CD4-positive, alpha-beta T cell (primary cell): ENCODE measurements at regions not wholly inside any gene's neighbourhood (a gene's known extent, or its start where the extent isn't known, plus 50 kb on each side); places are given as distances from the start of the nearest gene placed in this dataset.

Experiments used
- ATAC-seq: fragments of 200-7000 bp; cut with Tn5 transposase; one replicate; pipeline ENCODE4 v1.10.0; 2022; ENCODE audit warnings: mild to moderate bottlenecking; ENCODE audit not compliant: poor library complexity
- CTCF ChIA-PET: fragments of 350-600 bp; sonication (Branson Sonifier 250); formaldehyde crosslinking; loops from one replicate; lab custom pipeline; 2021; ENCODE audit warnings: antibody characterized with exemption, inconsistent platforms; lab: Charles Lee
- POLR2A ChIA-PET: fragments of 350-600 bp; sonication (Branson Sonifier 250); formaldehyde crosslinking; loops from one replicate; lab custom pipeline; 2021; ENCODE audit warnings: antibody characterized with exemption, inconsistent platforms; lab: Charles Lee
- DNase-seq, 14 experiments: peaks; one replicate each; pipeline ENCODE4 v3.0.0-alpha.2; 2013 to 2020; ENCODE audit warnings: mixed read lengths in 2 of 14
- H3K27ac ChIP-seq, 2 donors: one replicate each; pipeline versions ENCODE4 v1.5.1 to v1.7.0; 2013; ENCODE audit warnings: low read length in 2 of 2, low read depth in 1 of 2, mild to moderate bottlenecking in 1 of 2
- H3K27me3 ChIP-seq, 2 experiments: 1 replicate in 1 of 2; 2 replicates in 1 of 2; pipeline versions ENCODE4 v1.6.1 to v1.7.0; 2013; ENCODE audit warnings: low read length in 2 of 2, control low read depth in 1 of 2, mild to moderate bottlenecking in 1 of 2, moderate library complexity in 1 of 2; ENCODE audit not compliant: insufficient read depth in 2 of 2, control insufficient read depth in 1 of 2
- H3K36me3 ChIP-seq: one replicate; pipeline ENCODE4 v1.6.1; 2013; ENCODE audit warnings: low read length, control low read depth; ENCODE audit not compliant: insufficient read depth
- H3K4me1 ChIP-seq: one replicate; pipeline ENCODE4 v1.6.1; 2013; ENCODE audit warnings: low read length, control low read depth; ENCODE audit not compliant: insufficient read depth
- H3K4me3 ChIP-seq: one replicate; pipeline ENCODE4 v1.5.1; 2013; ENCODE audit warnings: mild to moderate bottlenecking, low read length, moderate library complexity
- H3K9me3 ChIP-seq, 2 experiments: 1 replicate in 1 of 2; 2 replicates in 1 of 2; pipeline versions ENCODE4 v1.6.1 to v1.7.0; 2013; ENCODE audit warnings: low read length in 2 of 2, mild to moderate bottlenecking in 2 of 2, control low read depth in 1 of 2, moderate library complexity in 1 of 2; ENCODE audit not compliant: control insufficient read depth in 1 of 2, insufficient read depth in 1 of 2
- H3K27ac Mint-ChIP-seq: one replicate; pipeline ENCODE4 v1.8.0; 2020; ENCODE audit warnings: mixed read lengths
- H3K27me3 Mint-ChIP-seq: one replicate; pipeline ENCODE4 v1.8.0; 2021; ENCODE audit warnings: mixed read lengths
- H3K36me3 Mint-ChIP-seq: one replicate; pipeline ENCODE4 v1.8.0; 2021; ENCODE audit warnings: low read depth, mixed read lengths
- H3K4me1 Mint-ChIP-seq: one replicate; pipeline ENCODE4 v1.8.0; 2021; ENCODE audit warnings: low read depth, mixed read lengths
- H3K4me3 Mint-ChIP-seq: one replicate; pipeline ENCODE4 v1.8.0; 2020; ENCODE audit warnings: mild to moderate bottlenecking, mixed read lengths
- H3K9me3 Mint-ChIP-seq: one replicate; pipeline ENCODE4 v1.8.0; 2020; ENCODE audit warnings: mixed read lengths
- intact Hi-C, 2 experiments: fragments of 100-400 bp; cut with DNase I in 1 of 2; cut with micrococcal nuclease in 1 of 2; formaldehyde crosslinking; loops; one replicate each; pipeline versions ENCODE4 v1.15.1 to v1.9.0; 2023 to 2025; cut with DNase I, micrococcal nuclease
- TF ChIP-seq, protein P1 (sequence below): fragments of 200-600 bp; IDR thresholded peaks from one replicate; pipeline ENCODE4 v1.8.0; 2022; ENCODE audit warnings: antibody characterized with exemption, mild to moderate bottlenecking

DNA sequence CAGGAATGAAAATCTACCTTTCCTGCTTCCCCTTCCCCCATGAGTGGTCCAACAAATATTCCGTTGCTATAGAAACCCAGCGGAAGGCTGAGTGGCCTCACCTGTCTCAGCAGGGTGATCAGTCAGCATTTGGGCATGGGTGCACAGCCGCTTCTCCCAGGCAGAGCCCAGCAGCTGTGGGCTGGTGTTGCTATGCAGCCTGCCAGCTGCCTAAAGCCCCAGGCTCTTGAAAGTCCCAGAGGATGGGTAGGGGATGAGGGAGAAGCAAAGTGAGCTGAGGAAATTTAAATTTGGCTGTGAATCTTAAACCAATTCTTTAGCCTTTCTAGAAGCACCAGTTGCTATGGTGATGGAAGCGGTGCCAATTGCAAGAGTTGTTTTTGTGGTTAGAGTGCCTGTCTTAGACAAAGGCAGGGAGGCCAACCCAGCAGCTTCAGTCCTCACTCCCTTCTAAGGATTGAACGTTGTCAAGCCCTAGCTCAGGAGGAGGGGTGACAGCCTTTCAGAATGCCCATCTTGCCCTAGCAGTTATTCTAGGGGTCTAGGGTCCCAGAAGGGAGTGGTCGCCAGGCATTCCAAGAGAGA lies 151.5 kb upstream of the PITX1 start:
- ChIA-PET CTCF (no interaction called here), POLR2A (no interaction called here)
- H3K9me3 Mint-ChIP-seq: no peaks in the 10 kb centered on the region
- ATAC-seq: peak; percentile 91
- Histone ChIP-seq H3K27me3 (peaks cover 0 to 7% of the 10 kb centered on the region in 2 experiments), H3K4me1 (no peaks in the 10 kb centered on the region), H3K27ac (no peak overlapping the region), H3K4me3 (no peak overlapping the region), H3K36me3 (no peaks in the 10 kb centered on the region), H3K9me3 (peaks cover 0 to 4% of the 10 kb centered on the region in 2 experiments)
- H3K4me1 Mint-ChIP-seq: peaks cover 10% of the 10 kb centered on the region
- H3K27me3 Mint-ChIP-seq: peaks cover 15% of the 10 kb centered on the region
- TF ChIP-seq, protein P1, sequence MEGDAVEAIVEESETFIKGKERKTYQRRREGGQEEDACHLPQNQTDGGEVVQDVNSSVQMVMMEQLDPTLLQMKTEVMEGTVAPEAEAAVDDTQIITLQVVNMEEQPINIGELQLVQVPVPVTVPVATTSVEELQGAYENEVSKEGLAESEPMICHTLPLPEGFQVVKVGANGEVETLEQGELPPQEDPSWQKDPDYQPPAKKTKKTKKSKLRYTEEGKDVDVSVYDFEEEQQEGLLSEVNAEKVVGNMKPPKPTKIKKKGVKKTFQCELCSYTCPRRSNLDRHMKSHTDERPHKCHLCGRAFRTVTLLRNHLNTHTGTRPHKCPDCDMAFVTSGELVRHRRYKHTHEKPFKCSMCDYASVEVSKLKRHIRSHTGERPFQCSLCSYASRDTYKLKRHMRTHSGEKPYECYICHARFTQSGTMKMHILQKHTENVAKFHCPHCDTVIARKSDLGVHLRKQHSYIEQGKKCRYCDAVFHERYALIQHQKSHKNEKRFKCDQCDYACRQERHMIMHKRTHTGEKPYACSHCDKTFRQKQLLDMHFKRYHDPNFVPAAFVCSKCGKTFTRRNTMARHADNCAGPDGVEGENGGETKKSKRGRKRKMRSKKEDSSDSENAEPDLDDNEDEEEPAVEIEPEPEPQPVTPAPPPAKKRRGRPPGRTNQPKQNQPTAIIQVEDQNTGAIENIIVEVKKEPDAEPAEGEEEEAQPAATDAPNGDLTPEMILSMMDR: no peak
- H3K4me3 Mint-ChIP-seq: no peak overlapping the region
- H3K36me3 Mint-ChIP-seq: no peaks in the 10 kb centered on the region
- H3K27ac Mint-ChIP-seq: no peak overlapping the region
- intact Hi-C loops: no loop called here
- DNase-seq: peak in 3 of 14 experiments; percentile 32 to 46 (median 40)

DNA sequence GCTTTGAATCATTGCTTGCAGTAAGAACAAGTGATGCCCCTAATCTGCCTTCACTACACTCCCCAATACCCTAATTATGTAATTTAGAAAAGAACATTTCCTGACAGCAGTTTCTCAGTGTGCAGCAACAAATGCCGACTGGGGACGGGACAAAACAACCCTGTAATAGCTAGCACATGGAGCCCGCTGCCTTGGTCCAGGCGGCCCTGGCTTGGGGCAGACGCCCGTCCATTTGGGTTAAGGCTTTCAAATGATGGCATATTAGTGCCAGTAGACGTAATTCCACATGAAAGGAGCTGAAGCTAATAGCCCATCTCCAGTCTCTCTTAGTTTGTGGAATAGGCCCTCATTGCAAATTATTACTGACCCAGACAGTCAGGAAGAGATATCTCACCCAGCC lies 150.6 kb upstream of the PITX1 start:
- no peak overlapping the region for H3K4me3 ChIP-seq
- no peaks in the 10 kb centered on the region for H3K36me3 ChIP-seq
- Mint-ChIP-seq H3K27ac (no peak overlapping the region), H3K27me3 (peaks cover 6% of the 10 kb centered on the region), H3K9me3 (no peaks in the 10 kb centered on the region), H3K4me1 (peaks cover 10% of the 10 kb centered on the region), H3K36me3 (no peaks in the 10 kb centered on the region), H3K4me3 (no peak overlapping the region)
- H3K9me3 ChIP-seq: peaks cover 0 to 4% of the 10 kb centered on the region in 2 experiments
- no peaks in the 10 kb centered on the region for H3K27me3 ChIP-seq
- no peak overlapping the region for H3K27ac ChIP-seq
- H3K4me1 ChIP-seq: no peaks in the 10 kb centered on the region
- TF ChIP-seq, protein P1: no peak
- ATAC-seq (no peak), DNase-seq (no peak)
- ChIA-PET POLR2A (no interaction called here), CTCF (no interaction called here)
- intact Hi-C loops: no loop called here

DNA sequence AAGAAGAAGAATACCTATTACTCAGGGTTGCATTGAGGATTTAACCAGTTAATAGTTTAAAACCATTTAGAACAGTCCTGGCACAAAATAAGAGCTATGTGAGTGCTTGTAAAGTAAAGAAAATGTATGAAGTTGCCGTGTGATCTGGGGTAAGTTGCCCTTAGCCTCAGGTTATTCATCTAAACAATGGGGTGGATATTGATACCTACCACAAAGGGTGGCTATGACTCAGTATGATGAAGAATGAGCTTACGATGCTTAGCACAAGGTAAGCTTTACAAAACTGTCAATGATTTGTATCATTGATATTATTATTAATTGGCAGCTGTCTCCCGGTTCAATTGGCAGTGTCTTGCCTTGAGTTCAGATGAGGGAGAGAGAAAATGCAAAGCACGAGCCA lies 149.4 kb upstream of the PITX1 start:
- no peaks in the 10 kb centered on the region for H3K27me3 ChIP-seq
- H3K36me3 ChIP-seq: no peaks in the 10 kb centered on the region
- DNase-seq (no peak), ATAC-seq (no peak)
- TF ChIP-seq, protein P1: no peak
- intact Hi-C loops: no loop called here
- no peaks in the 10 kb centered on the region for H3K9me3 Mint-ChIP-seq
- no peak overlapping the region for H3K4me3 ChIP-seq
- H3K27ac Mint-ChIP-seq: no peak overlapping the region
- POLR2A ChIA-PET: interaction anchor here (0.7 kb wide), 1 partner anchor 16 kb away, joined by 3 read pairs; no protein-coding TSS in a partner anchor
- H3K36me3 Mint-ChIP-seq: no peaks in the 10 kb centered on the region
- peaks cover 0 to 4% of the 10 kb centered on the region in 2 experiments for H3K9me3 ChIP-seq
- H3K27ac ChIP-seq: no peak overlapping the region
- H3K4me1 ChIP-seq: no peaks in the 10 kb centered on the region
- peaks cover 10% of the 10 kb centered on the region for H3K4me1 Mint-ChIP-seq
- CTCF ChIA-PET: no interaction called here
- no peak overlapping the region for H3K4me3 Mint-ChIP-seq
- no peaks in the 10 kb centered on the region for H3K27me3 Mint-ChIP-seq
